SJCRH30 (cell line): ENCODE measurements at regions not wholly inside any gene's neighbourhood (a gene's known extent, or its start where the extent isn't known, plus 50 kb on each side); places are given as distances from the start of the nearest gene placed in this dataset.
"Not testable (repeated sequence)": the region's sequence is repeated elsewhere in the genome, so short reads cannot be mapped to it uniquely, and the experiment has no call there.

ENCODE experiments used
- DNase-seq, 2 experiments: peaks; one replicate each; pipeline ENCODE4 v3.0.0-alpha.2; 2015 to 2020
- H3K27ac ChIP-seq: fragments of 250-450 bp; sonication (Bioruptor Pico); 2 replicates; pipeline ENCODE4 v1.5.1; 2020; ENCODE audit warnings: mild to moderate bottlenecking, moderate library complexity
- H3K27me3 ChIP-seq: fragments of 250-450 bp; sonication (Bioruptor Pico); 2 replicates; pipeline ENCODE4 v1.5.1; 2020; ENCODE audit warnings: mild to moderate bottlenecking, moderate library complexity
- H3K36me3 ChIP-seq: fragments of 250-450 bp; sonication (Bioruptor Pico); 2 replicates; pipeline ENCODE4 v1.5.1; 2020; ENCODE audit warnings: mild to moderate bottlenecking, moderate library complexity
- H3K4me1 ChIP-seq: fragments of 250-450 bp; sonication (Bioruptor Pico); 2 replicates; pipeline ENCODE4 v1.5.1; 2020; ENCODE audit warnings: mild to moderate bottlenecking, moderate library complexity
- H3K4me3 ChIP-seq: fragments of 250-450 bp; sonication (Bioruptor Pico); 2 replicates; pipeline ENCODE4 v1.5.1; 2020; ENCODE audit warnings: mild to moderate bottlenecking, moderate library complexity
- H3K9me3 ChIP-seq: fragments of 250-450 bp; sonication (Bioruptor Pico); replicated peaks from 2 replicates; pipeline ENCODE4 v1.5.1; 2020; ENCODE audit warnings: mild to moderate bottlenecking, moderate library complexity

DNA sequence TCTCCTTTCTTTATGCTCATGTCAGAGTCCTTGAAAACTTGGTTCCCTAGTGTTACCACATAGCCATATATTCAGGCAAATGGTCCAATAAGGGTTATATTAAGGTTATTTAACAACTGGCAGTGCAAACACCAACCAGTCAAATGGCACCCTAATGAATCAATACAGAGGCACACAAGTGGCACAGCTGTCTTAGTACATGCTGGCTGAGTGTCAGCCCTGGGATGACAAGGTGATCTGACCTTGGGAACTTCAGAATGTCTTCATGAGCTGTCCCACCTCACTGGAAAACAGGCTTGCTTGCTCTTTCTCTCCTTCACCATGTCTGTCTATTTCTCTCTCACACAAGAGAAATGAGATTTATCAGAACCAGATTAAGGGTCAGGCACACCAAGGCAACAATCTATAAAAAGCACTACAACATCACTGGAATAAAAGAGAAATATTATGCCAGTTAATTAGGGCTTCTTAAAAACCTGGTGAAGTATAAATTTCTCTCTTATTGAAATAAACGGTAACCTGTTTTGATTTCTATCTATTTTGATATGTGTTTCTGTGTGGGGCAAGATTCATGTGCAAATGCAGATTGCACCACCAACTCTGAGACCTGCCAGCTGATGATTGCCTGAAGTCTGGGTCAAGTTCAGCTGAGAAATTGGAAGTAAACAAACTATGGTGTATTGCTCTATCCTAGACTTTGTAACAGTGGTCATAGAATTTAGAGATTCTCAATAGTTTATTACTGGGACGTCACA, 140.7 kb downstream of the SREK1 start:
- Histone ChIP-seq H3K4me1 (no peaks in the 10 kb centered on the region), H3K36me3 (no peaks in the 10 kb centered on the region), H3K27me3 (no peaks in the 10 kb centered on the region), H3K9me3 (0 out of 2 replicates have a peak, but pooled peaks cover 3% of the 10 kb centered on the region), H3K4me3 (no peak overlapping the region), H3K27ac (no peak overlapping the region)
- DNase-seq = no peak

DNA sequence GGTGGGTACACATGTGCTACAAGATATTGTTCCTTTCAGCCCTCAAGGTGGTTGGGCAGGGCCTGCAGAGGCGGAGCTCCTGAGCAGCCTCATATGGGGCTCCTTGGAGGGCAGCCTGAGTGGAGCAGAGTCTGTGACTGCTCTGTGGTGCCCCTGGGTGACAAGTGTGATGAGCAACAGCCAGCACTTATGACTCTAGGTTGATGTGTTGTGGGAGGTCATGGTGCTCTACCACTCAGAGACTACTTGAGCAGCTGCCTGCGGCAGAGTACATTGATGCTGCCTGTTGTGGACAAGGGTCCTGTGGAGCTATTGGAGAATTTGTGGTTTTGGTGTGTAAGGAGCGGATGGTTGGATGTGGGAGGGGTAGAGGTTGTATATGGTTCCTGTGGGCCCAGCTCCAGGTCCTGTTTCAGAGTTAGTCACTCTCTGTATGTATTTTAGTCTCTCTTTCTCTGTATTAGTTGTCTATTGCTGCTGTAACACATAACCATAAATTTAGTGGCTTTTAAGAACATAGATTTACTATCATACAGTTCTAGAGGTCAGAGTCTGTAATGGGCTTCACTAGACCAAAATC, 141.3 kb downstream of the SREK1 start:
- H3K4me3 ChIP-seq = no peak overlapping the region
- no peaks in the 10 kb centered on the region for H3K27me3 ChIP-seq
- H3K27ac ChIP-seq = no peak overlapping the region
- no peaks in the 10 kb centered on the region for H3K36me3 ChIP-seq
- no peaks in the 10 kb centered on the region for H3K4me1 ChIP-seq
- 0 out of 2 replicates have a peak, but pooled peaks cover 3% of the 10 kb centered on the region for H3K9me3 ChIP-seq
- DNase-seq = no peak

- Histone ChIP-seq H3K4me1 (no peaks in the 10 kb centered on the region), H3K4me3 (no peak overlapping the region), H3K27me3 (no peaks in the 10 kb centered on the region), H3K9me3 (0 out of 2 replicates have a peak, but pooled peaks cover 3% of the 10 kb centered on the region), H3K27ac (no peak overlapping the region), H3K36me3 (no peaks in the 10 kb centered on the region)
- no peak for DNase-seq
These were observed 147.7 kb downstream of the SREK1 start for GRCh38 chr5:66291771-66292170.

GRCh38 chr5:66293851-66294250, 149.8 kb downstream of the SREK1 start:
- H3K27ac ChIP-seq, H3K4me3 ChIP-seq, H3K36me3 ChIP-seq, H3K9me3 ChIP-seq, H3K4me1 ChIP-seq, H3K27me3 ChIP-seq, DNase-seq: not testable (repeated sequence)

DNA sequence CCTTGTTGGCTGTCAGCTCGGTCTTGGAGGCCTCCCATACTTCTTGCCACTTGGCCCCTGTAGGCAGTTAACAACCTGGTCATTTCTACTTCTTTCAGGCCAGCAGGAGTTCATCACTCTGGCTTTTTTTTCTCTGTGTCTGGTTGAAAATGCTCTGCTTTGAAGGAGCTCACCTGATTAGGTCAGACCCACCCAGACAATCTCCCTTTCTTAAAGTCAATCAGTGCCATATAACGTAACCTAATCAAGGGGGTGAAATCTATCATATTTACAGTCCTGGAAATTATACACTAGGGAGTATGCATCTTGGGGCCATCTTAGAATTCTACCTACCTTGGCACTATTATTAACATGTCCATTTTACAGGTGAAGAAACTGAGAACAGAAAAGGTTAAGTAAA, 155.4 kb downstream of the SREK1 start:
- no peaks in the 10 kb centered on the region for H3K36me3 ChIP-seq
- no peak overlapping the region for H3K4me3 ChIP-seq
- H3K9me3 ChIP-seq = no peaks in the 10 kb centered on the region
- H3K27ac ChIP-seq = no peak overlapping the region
- DNase-seq = no peak
- H3K4me1 ChIP-seq = no peaks in the 10 kb centered on the region
- H3K27me3 ChIP-seq = no peaks in the 10 kb centered on the region

DNA sequence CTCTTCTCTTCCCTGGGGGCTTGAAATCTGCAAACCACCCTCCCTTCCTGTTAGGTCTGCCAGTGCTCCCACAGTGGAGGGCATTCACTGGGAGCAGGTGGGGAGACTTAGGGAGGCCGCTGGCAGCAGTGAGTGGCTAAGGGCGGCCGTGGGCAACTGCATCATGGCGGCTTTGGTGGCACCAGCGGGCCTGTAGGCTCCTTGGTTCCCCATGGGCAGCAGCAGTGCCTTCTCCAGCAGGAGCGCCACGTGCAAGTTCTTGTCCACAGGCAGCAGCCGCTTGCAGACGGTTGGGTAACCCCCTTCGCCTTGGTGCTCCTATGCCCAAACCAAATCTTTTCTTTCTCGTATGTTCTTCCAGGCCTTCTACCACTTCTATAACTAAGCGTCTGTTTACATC, 158.2 kb downstream of the SREK1 start:
- no peaks in the 10 kb centered on the region for H3K9me3 ChIP-seq
- peaks cover 5% of the 10 kb centered on the region; the same call in 1 of the 2 replicates for H3K4me1 ChIP-seq
- no peak overlapping the region for H3K4me3 ChIP-seq
- no peaks in the 10 kb centered on the region for H3K36me3 ChIP-seq
- H3K27ac ChIP-seq = no peak overlapping the region
- H3K27me3 ChIP-seq = no peaks in the 10 kb centered on the region
- no peak for DNase-seq

DNA sequence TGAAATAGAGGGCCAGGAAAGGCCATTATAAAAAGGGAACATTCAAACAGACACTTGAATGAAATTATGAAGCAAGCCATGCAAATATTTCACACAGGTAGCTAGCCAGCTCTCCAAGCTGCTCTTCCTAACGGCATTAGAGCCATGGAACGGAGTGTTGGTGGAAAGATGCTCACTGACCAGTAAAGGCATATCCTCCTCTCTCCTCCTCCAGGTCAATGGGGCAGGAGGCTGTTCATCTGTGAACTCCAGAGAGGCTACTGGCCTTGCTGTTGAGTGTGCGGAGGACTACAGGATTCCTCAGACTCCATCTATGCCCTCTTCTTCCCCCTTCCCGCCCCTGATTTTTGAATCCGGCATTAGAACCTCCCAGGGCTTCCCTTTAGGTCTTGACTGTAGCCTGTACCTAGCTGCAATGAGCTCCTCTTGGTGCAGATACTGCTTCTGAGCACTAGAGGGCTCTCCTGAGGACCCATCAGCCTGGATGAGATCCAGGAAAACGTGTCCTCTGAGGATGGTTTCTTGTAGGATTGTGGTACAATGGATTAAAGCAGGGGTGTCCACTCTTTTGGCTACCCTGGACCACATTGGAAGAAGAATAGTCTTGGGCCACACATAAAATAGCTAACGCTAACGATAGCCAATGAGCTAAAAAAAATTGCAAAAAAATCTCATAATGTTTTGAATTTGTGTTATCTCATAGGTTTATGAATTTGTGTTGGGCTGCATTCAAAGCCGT, 162.2 kb downstream of the SREK1 start:
- Histone ChIP-seq H3K27ac (no peak overlapping the region), H3K27me3 (no peaks in the 10 kb centered on the region), H3K4me1 (peaks cover 5% of the 10 kb centered on the region; the same call in 1 of the 2 replicates), H3K9me3 (no peaks in the 10 kb centered on the region), H3K36me3 (no peaks in the 10 kb centered on the region), H3K4me3 (no peak overlapping the region)
- DNase-seq = peak; percentile 59 to 83

DNA sequence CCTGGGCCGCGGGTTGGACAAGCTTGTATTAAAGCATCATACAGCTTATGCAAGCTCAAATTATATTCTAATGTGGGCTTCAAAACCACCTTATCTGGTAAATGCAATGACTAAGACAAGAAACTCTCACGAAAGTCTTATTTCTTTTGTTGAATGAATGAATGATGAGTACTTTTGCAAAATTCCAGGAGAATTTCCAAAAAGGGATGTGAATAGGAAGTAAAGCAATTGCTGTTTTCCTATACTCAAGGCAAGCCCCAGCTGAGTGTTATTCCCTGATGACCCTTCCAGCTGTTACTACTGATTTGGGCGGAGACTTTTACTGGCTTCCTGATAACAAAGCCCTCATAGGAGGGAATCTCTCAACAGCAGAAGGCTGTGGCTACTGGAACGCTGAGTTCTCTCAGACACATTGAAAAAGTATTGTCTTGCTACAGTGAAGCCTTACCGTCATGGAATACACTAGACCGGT, 162.8 kb downstream of the SREK1 start:
- DNase-seq = peak; percentile 43 to 73
- no peaks in the 10 kb centered on the region for H3K27me3 ChIP-seq
- no peaks in the 10 kb centered on the region for H3K9me3 ChIP-seq
- no peaks in the 10 kb centered on the region for H3K36me3 ChIP-seq
- no peak overlapping the region for H3K27ac ChIP-seq
- H3K4me3 ChIP-seq = peak overlapping the region; percentile 8; the same call in 1 of the 2 replicates
- H3K4me1 ChIP-seq = peaks cover 5% of the 10 kb centered on the region; the same call in 1 of the 2 replicates

DNA sequence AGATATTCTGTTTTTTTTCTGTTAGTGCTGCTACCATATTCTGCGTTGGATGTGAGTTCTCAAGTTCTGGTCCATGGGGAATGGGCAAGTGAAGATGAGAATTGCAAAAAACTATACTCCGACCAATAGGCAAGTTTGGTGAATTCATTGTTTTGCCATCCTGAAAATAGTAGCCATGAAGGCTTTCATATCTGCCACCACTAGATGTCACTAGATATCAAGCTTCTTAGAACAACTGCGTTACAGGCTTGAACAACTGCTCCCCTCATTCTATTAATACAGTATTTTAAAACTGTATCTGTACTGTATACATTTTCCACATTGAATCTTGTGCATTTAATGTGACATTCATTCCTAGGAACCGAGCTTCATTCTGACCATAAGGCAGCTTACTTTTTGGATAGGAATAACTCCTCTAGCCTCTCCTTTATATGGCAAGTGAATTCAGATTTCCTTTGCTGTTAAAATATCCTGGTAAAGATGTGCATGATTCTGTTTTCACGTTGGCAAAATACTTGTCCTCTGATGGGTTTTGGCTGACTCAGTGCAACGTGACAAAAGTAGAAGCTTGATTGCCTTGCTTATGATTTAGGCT, 163.6 kb downstream of the SREK1 start:
- peak; percentile 16 to 82 for DNase-seq
- Histone ChIP-seq H3K4me3 (peak overlapping the region; percentile 8; the same call in 1 of the 2 replicates), H3K9me3 (no peaks in the 10 kb centered on the region), H3K27ac (no peak overlapping the region), H3K4me1 (peaks cover 5% of the 10 kb centered on the region; the same call in 1 of the 2 replicates), H3K27me3 (no peaks in the 10 kb centered on the region), H3K36me3 (no peaks in the 10 kb centered on the region)

- Histone ChIP-seq H3K27me3 (no peaks in the 10 kb centered on the region), H3K27ac (no peak overlapping the region), H3K4me3 (no peak overlapping the region), H3K4me1 (no peaks in the 10 kb centered on the region), H3K9me3 (no peaks in the 10 kb centered on the region), H3K36me3 (no peaks in the 10 kb centered on the region)
- DNase-seq = no peak
These were observed 168.2 kb downstream of the SREK1 start for GRCh38 chr5:66312266-66312665.

DNA sequence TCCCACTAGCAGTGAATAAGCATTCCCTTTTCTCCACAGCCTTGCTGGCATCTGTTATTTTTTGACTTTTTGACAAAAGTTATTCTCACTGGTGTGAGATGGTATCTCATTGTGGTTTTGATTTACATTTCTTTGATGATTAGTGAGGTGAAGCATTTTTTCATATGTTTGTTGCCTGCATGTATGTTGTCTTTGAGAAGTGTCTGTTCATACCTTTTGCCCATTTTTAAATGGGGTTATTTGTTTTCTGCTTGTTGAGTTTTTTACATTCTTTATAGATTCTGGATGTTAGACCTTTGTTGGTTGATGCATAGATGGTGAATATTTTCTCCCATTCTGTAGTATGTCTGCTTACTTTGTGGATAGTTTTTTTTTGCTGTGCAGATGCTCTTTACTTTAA, 171.7 kb downstream of the SREK1 start:
- H3K4me3 ChIP-seq = no peak overlapping the region
- DNase-seq = no peak
- no peaks in the 10 kb centered on the region for H3K4me1 ChIP-seq
- H3K27ac ChIP-seq = no peak overlapping the region
- no peaks in the 10 kb centered on the region for H3K9me3 ChIP-seq
- H3K27me3 ChIP-seq = no peaks in the 10 kb centered on the region
- no peaks in the 10 kb centered on the region for H3K36me3 ChIP-seq

DNA sequence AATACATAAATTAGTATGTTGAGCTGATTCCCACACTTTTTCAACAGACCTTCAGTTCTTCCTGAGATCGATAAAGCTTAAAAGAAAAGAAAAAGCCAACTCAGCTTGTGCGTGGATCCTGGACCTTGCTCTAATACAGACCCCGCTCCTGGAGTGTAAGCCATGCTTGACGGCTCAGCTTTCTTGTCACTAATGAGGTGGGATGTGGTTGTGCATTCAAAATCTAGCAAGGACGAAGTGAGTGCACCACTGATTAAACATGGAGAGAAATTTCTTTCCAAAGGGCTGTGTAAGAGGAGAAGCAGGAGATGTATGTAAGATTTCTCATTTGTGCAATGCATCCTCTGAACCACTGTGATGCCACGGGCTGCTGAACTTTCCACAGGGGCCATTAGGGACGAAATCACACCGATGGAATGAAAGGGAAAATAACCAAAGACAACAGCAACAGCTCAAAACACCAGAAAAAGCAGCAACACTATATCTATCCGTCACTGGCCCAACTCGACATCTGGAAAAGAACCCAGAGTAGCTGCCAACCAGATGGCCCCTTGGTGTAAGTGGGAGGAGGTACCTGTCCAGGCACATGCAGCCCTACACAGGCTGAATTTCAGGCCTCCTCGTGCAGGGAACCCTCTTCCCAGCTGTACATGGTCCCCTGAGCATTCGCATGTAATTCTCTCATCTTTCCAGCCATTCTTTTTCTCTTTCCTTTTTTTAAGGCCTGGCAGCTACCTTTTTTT, 178.9 kb downstream of the SREK1 start:
- H3K36me3 ChIP-seq = no peaks in the 10 kb centered on the region
- no peaks in the 10 kb centered on the region for H3K4me1 ChIP-seq
- no peak overlapping the region for H3K4me3 ChIP-seq
- no peak for DNase-seq
- no peak overlapping the region for H3K27ac ChIP-seq
- no peaks in the 10 kb centered on the region for H3K9me3 ChIP-seq
- H3K27me3 ChIP-seq = no peaks in the 10 kb centered on the region

DNA sequence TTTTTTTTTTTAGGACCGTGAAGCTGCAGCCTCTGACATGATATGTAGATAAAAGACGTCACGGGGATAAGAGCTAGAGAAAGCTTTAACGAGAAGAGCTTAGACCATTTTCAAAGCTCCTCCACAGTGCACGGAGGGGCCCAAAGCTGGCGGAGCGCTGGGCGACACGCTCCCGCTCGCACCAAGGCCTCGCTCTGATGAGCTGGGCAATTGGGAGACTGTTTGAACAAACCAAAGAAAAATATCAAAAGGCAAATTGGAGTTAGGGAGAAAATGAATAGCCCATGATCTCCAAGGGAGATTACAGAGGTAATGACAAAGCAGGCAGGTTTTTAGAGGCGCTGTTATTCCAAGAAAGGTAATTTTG, 179.4 kb downstream of the SREK1 start:
- no peaks in the 10 kb centered on the region for H3K27me3 ChIP-seq
- no peaks in the 10 kb centered on the region for H3K9me3 ChIP-seq
- DNase-seq = no peak
- H3K36me3 ChIP-seq = no peaks in the 10 kb centered on the region
- no peaks in the 10 kb centered on the region for H3K4me1 ChIP-seq
- no peak overlapping the region for H3K27ac ChIP-seq
- no peak overlapping the region for H3K4me3 ChIP-seq

DNA sequence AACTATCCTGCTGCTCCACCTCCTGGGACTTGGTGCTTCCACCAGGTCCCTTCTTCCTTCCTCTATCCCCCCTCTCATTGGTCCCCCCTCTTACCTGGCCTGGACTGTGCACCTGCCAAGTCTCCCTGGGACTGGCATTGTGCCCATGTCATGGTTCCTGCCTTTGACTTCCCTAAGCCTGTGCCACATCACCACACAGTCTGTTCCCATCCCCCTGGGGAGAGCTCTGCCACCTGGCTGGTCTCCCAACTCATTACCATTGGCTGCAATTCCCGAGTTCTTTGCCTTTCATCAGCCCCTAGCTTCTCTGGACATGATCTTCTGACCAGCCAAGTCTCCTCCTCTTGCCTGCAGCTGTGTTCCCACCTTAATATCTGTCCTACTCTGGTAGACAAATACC, 180.3 kb downstream of the SREK1 start:
- Histone ChIP-seq H3K36me3 (no peaks in the 10 kb centered on the region), H3K27me3 (no peaks in the 10 kb centered on the region), H3K9me3 (no peaks in the 10 kb centered on the region), H3K4me1 (no peaks in the 10 kb centered on the region), H3K27ac (no peak overlapping the region), H3K4me3 (no peak overlapping the region)
- no peak for DNase-seq
